ENCODE measurements at regions not wholly inside any gene's neighbourhood (a gene's known extent, or its start where the extent isn't known, plus 50 kb on each side); places are given as distances from the start of the nearest gene placed in this dataset.
A peak's percentile ranks its signal among the peaks of the same experiment; 100 is the strongest.

GRCh38 chr2:43158259-43158880, 68.0 kb downstream of the ZFP36L2 start:
- intact Hi-C loops (cut with DNase I; ENCODE audit: low total_unique reads) = loop anchor here (2.0 kb wide), 2 partner anchors 20 to 68 kb away; partner anchors contain the start of gene ZFP36L2
- Histone ChIP-seq H3K36me3 (no peaks in the 10 kb centered on the region), H3K27ac (peak overlapping the region; percentile 82 to 93 (median 90)), H3K9me3 (no peaks in the 10 kb centered on the region), H3K27me3 (no peaks in the 10 kb centered on the region), H3K4me1 (peaks cover 28 to 34% of the 10 kb centered on the region in 2 donors), H3K4me3 (peak overlapping the region in 2 of 4 donors; percentile 32 to 36)
- in situ Hi-C loops (cut with MboI; ENCODE audit: low sequenced_read_pairs in 4 of 4) = no loop called here
- TF ChIP-seq CTCF (IDR thresholded peaks at IDR 0.05 in 4 of 5, conservative IDR thresholded peaks at IDR 0.05 in 1 of 5) (no peak), POLR2A (IDR thresholded peaks at IDR 0.05) (no peak)
- DNase-seq = peak; percentile 40 to 79
- ATAC-seq = peak; percentile 38 to 73

- ATAC-seq = no peak
- intact Hi-C loops (cut with DNase I; ENCODE audit: low total_unique reads) = loop anchor here (2.0 kb wide), 2 partner anchors 21 to 69 kb away; partner anchors contain the start of gene ZFP36L2
Observed at GRCh38 chr2:43157506-43158246, 68.7 kb downstream of the ZFP36L2 start.

GRCh38 chr2:43155851-43156411, 70.5 kb downstream of the ZFP36L2 start:
- intact Hi-C loops (cut with DNase I; ENCODE audit: low total_unique reads) (no loop called here), in situ Hi-C loops (cut with MboI; ENCODE audit: low sequenced_read_pairs in 4 of 4) (no loop called here)
- Histone ChIP-seq H3K36me3 (no peaks in the 10 kb centered on the region), H3K27me3 (no peaks in the 10 kb centered on the region), H3K4me1 (peaks cover 38 to 41% of the 10 kb centered on the region in 2 donors), H3K9me3 (no peaks in the 10 kb centered on the region), H3K4me3 (no peak overlapping the region), H3K27ac (no peak overlapping the region)
- DNase-seq (no peak), ATAC-seq (no peak)
- TF ChIP-seq POLR2A (IDR thresholded peaks at IDR 0.05) (no peak), CTCF (IDR thresholded peaks at IDR 0.05 in 4 of 5, conservative IDR thresholded peaks at IDR 0.05 in 1 of 5) (no peak)

More at GRCh38 chr2:43157506-43158246, 68.7 kb downstream of the ZFP36L2 start:
- H3K4me1 ChIP-seq = peaks cover 33 to 39% of the 10 kb centered on the region in 2 donors
- in situ Hi-C loops (cut with MboI; ENCODE audit: low sequenced_read_pairs in 4 of 4) = no loop called here
- H3K4me3 ChIP-seq = no peak overlapping the region
- H3K27me3 ChIP-seq = no peaks in the 10 kb centered on the region
- H3K27ac ChIP-seq = peak overlapping the region; percentile 82 to 93 (median 90)
- H3K36me3 ChIP-seq = no peaks in the 10 kb centered on the region
- TF ChIP-seq CTCF (IDR thresholded peaks at IDR 0.05 in 4 of 5, conservative IDR thresholded peaks at IDR 0.05 in 1 of 5) = no peak
- TF ChIP-seq POLR2A (IDR thresholded peaks at IDR 0.05) = no peak
- H3K9me3 ChIP-seq = no peaks in the 10 kb centered on the region
- DNase-seq = no peak

- intact Hi-C loops (cut with DNase I; ENCODE audit: low total_unique reads) (no loop called here), in situ Hi-C loops (cut with MboI; ENCODE audit: low sequenced_read_pairs in 4 of 4) (no loop called here)
Observed at GRCh38 chr2:43154685-43155084, 71.7 kb downstream of the ZFP36L2 start.

More at GRCh38 chr2:43154685-43155084, 71.7 kb downstream of the ZFP36L2 start:
- ATAC-seq = no peak
- no peaks in the 10 kb centered on the region for H3K9me3 ChIP-seq
- H3K4me3 ChIP-seq = no peak overlapping the region
- no peak overlapping the region for H3K27ac ChIP-seq
- TF ChIP-seq POLR2A (IDR thresholded peaks at IDR 0.05) (no peak), CTCF (IDR thresholded peaks at IDR 0.05 in 4 of 5, conservative IDR thresholded peaks at IDR 0.05 in 1 of 5) (no peak)
- H3K36me3 ChIP-seq = no peaks in the 10 kb centered on the region
- peaks cover 37 to 38% of the 10 kb centered on the region in 2 donors for H3K4me1 ChIP-seq
- no peaks in the 10 kb centered on the region for H3K27me3 ChIP-seq
- DNase-seq = no peak

All from gastrocnemius medialis (tissue), 4 donors.